OCI-LY1 (cell line): ENCODE measurements at regions not wholly inside any gene's neighbourhood (a gene's known extent, or its start where the extent isn't known, plus 50 kb on each side); places are given as distances from the start of the nearest gene placed in this dataset.

Source experiments
- H2AFZ ChIP-seq: fragments of 200-600 bp; sonication (generic), shearing (Covaris generic); 2 replicates; pipeline ENCODE4 v1.6.0; 2014; ENCODE audit warnings: antibody characterized with exemption, mild to moderate bottlenecking, low read length
- H3F3A ChIP-seq: fragments of 200-600 bp; sonication (generic), shearing (Covaris generic); 2 replicates; pipeline ENCODE4 v1.6.0; 2014; ENCODE audit warnings: mild to moderate bottlenecking, antibody characterized with exemption, low read length, moderate library complexity; ENCODE audit not compliant: insufficient read depth
- H3K27ac ChIP-seq: fragments of 200-600 bp; sonication (generic); 2 replicates; pipeline ENCODE4 v1.5.1; 2014; ENCODE audit warnings: low read length, mixed run types, mild to moderate bottlenecking, low read depth; ENCODE audit not compliant: poor library complexity, severe bottlenecking
- H3K27me3 ChIP-seq: fragments of 200-600 bp; sonication (generic); 2 replicates; pipeline ENCODE4 v1.6.0; 2014; ENCODE audit warnings: antibody characterized with exemption, mild to moderate bottlenecking, low read length, moderate library complexity; ENCODE audit not compliant: insufficient read depth
- H3K36me3 ChIP-seq: fragments of 200-600 bp; sonication (generic); 2 replicates; pipeline ENCODE4 v1.6.1; 2014; ENCODE audit warnings: mild to moderate bottlenecking, antibody characterized with exemption, low read length, moderate library complexity, mixed read lengths; ENCODE audit not compliant: insufficient read depth
- H3K4me1 ChIP-seq: fragments of 200-600 bp; sonication (generic); 2 replicates; pipeline ENCODE4 v1.5.1; 2014; ENCODE audit warnings: mild to moderate bottlenecking, low read length, moderate library complexity; ENCODE audit not compliant: insufficient read depth, severe bottlenecking
- H3K4me2 ChIP-seq: fragments of 200-600 bp; sonication (generic), shearing (Covaris generic); 2 replicates; pipeline ENCODE4 v1.6.1; 2014; ENCODE audit warnings: low read length
- H3K4me3 ChIP-seq: fragments of 200-600 bp; sonication (generic); 2 replicates; pipeline ENCODE4 v1.5.1; 2014; ENCODE audit warnings: low read length, low read depth, mild to moderate bottlenecking, mixed read lengths; ENCODE audit not compliant: poor library complexity, severe bottlenecking
- H3K79me2 ChIP-seq: fragments of 200-600 bp; shearing (Covaris generic); 2 replicates; pipeline ENCODE4 v1.6.1; 2016; ENCODE audit warnings: mixed run types, low read length, mixed read lengths; ENCODE audit not compliant: insufficient read depth
- H3K9ac ChIP-seq: fragments of 200-600 bp; sonication (generic), shearing (Covaris generic); 2 replicates; pipeline ENCODE4 v1.6.1; 2014; ENCODE audit warnings: mild to moderate bottlenecking, low read length, mixed read lengths
- H3K9me2 ChIP-seq: fragments of 200-600 bp; sonication (generic), shearing (Covaris generic); 2 replicates; pipeline ENCODE4 v1.6.1; 2014; ENCODE audit warnings: low read depth, mild to moderate bottlenecking, low read length, mixed read lengths
- H3K9me3 ChIP-seq: fragments of 200-600 bp; shearing (Covaris generic); 2 replicates; pipeline ENCODE4 v1.6.1; 2014; ENCODE audit warnings: low read length, mixed read lengths
- H4K20me1 ChIP-seq: fragments of 200-600 bp; sonication (generic), shearing (Covaris generic); 2 replicates; pipeline ENCODE4 v1.6.0; 2016; ENCODE audit warnings: mild to moderate bottlenecking, low read length; ENCODE audit not compliant: insufficient read depth
- CTCF ChIP-seq: fragments of 200-600 bp; sonication (generic), shearing (Covaris generic); IDR thresholded peaks from 2 replicates; pipeline ENCODE4 v1.5.1; 2017; ENCODE audit warnings: mild to moderate bottlenecking, antibody characterized with exemption, low read length, moderate library complexity, mixed read lengths
- EZH2 ChIP-seq: fragments of 200-600 bp; sonication (generic), shearing (Covaris generic); IDR thresholded peaks from 2 replicates; pipeline ENCODE4 v1.8.0; 2017; ENCODE audit warnings: borderline replicate concordance, mixed run types, mild to moderate bottlenecking, antibody characterized with exemption, low read length, moderate library complexity, mixed read lengths

- H3K9me2 ChIP-seq: no peaks in the 10 kb centered on the region
- no peak overlapping the region for H3K27ac ChIP-seq
- no peaks in the 10 kb centered on the region for H3K36me3 ChIP-seq
- no peak overlapping the region for H3K9ac ChIP-seq
- H3K4me3 ChIP-seq: no peak overlapping the region
- no peaks in the 10 kb centered on the region for H3K79me2 ChIP-seq
- H3K4me2 ChIP-seq: no peak overlapping the region
- no peaks in the 10 kb centered on the region for H3K4me1 ChIP-seq
- no peaks in the 10 kb centered on the region for H3F3A ChIP-seq
- no peaks in the 10 kb centered on the region for H4K20me1 ChIP-seq
- no peak overlapping the region for H2AFZ ChIP-seq
- TF ChIP-seq CTCF: no peak
- TF ChIP-seq EZH2: no peak
- H3K27me3 ChIP-seq: no peaks in the 10 kb centered on the region
- no peaks in the 10 kb centered on the region for H3K9me3 ChIP-seq
Observed at GRCh38 chr6:156009656-156010055, 554.0 kb upstream of the NOX3 start.

GRCh38 chr6:156004796-156005195 lies 549.2 kb upstream of the NOX3 start:
- Histone ChIP-seq H4K20me1 (no peaks in the 10 kb centered on the region), H3K27me3 (no peaks in the 10 kb centered on the region), H3K9ac (no peak overlapping the region), H3K9me2 (no peaks in the 10 kb centered on the region), H3K9me3 (no peaks in the 10 kb centered on the region), H3K4me1 (no peaks in the 10 kb centered on the region), H3K36me3 (no peaks in the 10 kb centered on the region), H3K27ac (no peak overlapping the region), H3K4me3 (no peak overlapping the region), H3F3A (no peaks in the 10 kb centered on the region), H3K4me2 (no peak overlapping the region), H2AFZ (no peak overlapping the region), H3K79me2 (no peaks in the 10 kb centered on the region)
- TF ChIP-seq EZH2: no peak
- no peak for TF ChIP-seq CTCF

GRCh38 chr6:155996151-155996550 lies 540.5 kb upstream of the NOX3 start:
- H3K79me2 ChIP-seq: no peaks in the 10 kb centered on the region
- no peak overlapping the region for H3K4me3 ChIP-seq
- H3K9me2 ChIP-seq: no peaks in the 10 kb centered on the region
- H3K27me3 ChIP-seq: no peaks in the 10 kb centered on the region
- TF ChIP-seq EZH2: no peak
- TF ChIP-seq CTCF: no peak
- no peaks in the 10 kb centered on the region for H4K20me1 ChIP-seq
- H3K4me1 ChIP-seq: no peaks in the 10 kb centered on the region
- no peaks in the 10 kb centered on the region for H3K9me3 ChIP-seq
- H2AFZ ChIP-seq: no peak overlapping the region
- H3K9ac ChIP-seq: no peak overlapping the region
- H3K27ac ChIP-seq: no peak overlapping the region
- no peaks in the 10 kb centered on the region for H3K36me3 ChIP-seq
- no peak overlapping the region for H3K4me2 ChIP-seq
- H3F3A ChIP-seq: no peaks in the 10 kb centered on the region
